ENCODE measurements at regions not wholly inside any gene's neighbourhood (a gene's known extent, or its start where the extent isn't known, plus 50 kb on each side); places are given as distances from the start of the nearest gene placed in this dataset.
"Not testable (repeated sequence)": the region's sequence is repeated elsewhere in the genome, so short reads cannot be mapped to it uniquely, and the experiment has no call there.

GRCh38 chr4:18777190-18777930 lies 755.8 kb upstream of the LCORL start:
- DNase-seq (ENCODE audit: low read depth, low spot score), result no peak

- DNase-seq (ENCODE audit: low read depth, low spot score), result no peak
Observed at GRCh38 chr4:18767921-18768320, 746.4 kb upstream of the LCORL start.

- no peak for DNase-seq (ENCODE audit: low read depth, low spot score)
Observed at GRCh38 chr4:18756671-18757070, 735.1 kb upstream of the LCORL start.

- DNase-seq (ENCODE audit: low read depth, low spot score), result no peak
Observed at GRCh38 chr4:18754180-18754579, 732.6 kb upstream of the LCORL start.

GRCh38 chr4:18751083-18751482 lies 729.5 kb upstream of the LCORL start:
- no peak for DNase-seq (ENCODE audit: low read depth, low spot score)

GRCh38 chr4:18749391-18749790 lies 727.8 kb upstream of the LCORL start:
- no peak for DNase-seq (ENCODE audit: low read depth, low spot score)

- no peak for DNase-seq (ENCODE audit: low read depth, low spot score)
Observed at GRCh38 chr4:18736551-18736950, 715.0 kb upstream of the LCORL start.

- DNase-seq (ENCODE audit: low read depth, low spot score), result no peak
Observed at GRCh38 chr4:18735740-18736268, 714.2 kb upstream of the LCORL start.

GRCh38 chr4:18734405-18734804 lies 712.9 kb upstream of the LCORL start:
- DNase-seq (ENCODE audit: low read depth, low spot score), result no peak

- DNase-seq (ENCODE audit: low read depth, low spot score), result no peak
Observed at GRCh38 chr4:18733961-18734360, 712.4 kb upstream of the LCORL start.

GRCh38 chr4:18722748-18723191 lies 701.2 kb upstream of the LCORL start:
- DNase-seq (ENCODE audit: low read depth, low spot score), result no peak

GRCh38 chr4:18698119-18698883 lies 676.7 kb upstream of the LCORL start:
- no peak for DNase-seq (ENCODE audit: low read depth, low spot score)

- no peak for DNase-seq (ENCODE audit: low read depth, low spot score)
Observed at GRCh38 chr4:18695733-18696527, 674.4 kb upstream of the LCORL start.

- DNase-seq (ENCODE audit: low read depth, low spot score), result no peak
Observed at GRCh38 chr4:18691431-18692200, 670.1 kb upstream of the LCORL start.

GRCh38 chr4:18690291-18690955 lies 668.9 kb upstream of the LCORL start:
- no peak for DNase-seq (ENCODE audit: low read depth, low spot score)

- DNase-seq (ENCODE audit: low read depth, low spot score), result peak; percentile 65
Observed at GRCh38 chr4:18689308-18690115, 668.0 kb upstream of the LCORL start.

- not testable (repeated sequence) for DNase-seq (ENCODE audit: low read depth, low spot score)
Observed at GRCh38 chr4:18688351-18688750, 666.8 kb upstream of the LCORL start.

- no peak for DNase-seq (ENCODE audit: low read depth, low spot score)
Observed at GRCh38 chr4:18686338-18687037, 664.9 kb upstream of the LCORL start.

GRCh38 chr4:18684932-18685331 lies 663.4 kb upstream of the LCORL start:
- no peak for DNase-seq (ENCODE audit: low read depth, low spot score)

Measured in smooth muscle cell of the brain vasculature (primary cell).